ENCODE measurements at regions not wholly inside any gene's neighbourhood (a gene's known extent, or its start where the extent isn't known, plus 50 kb on each side); places are given as distances from the start of the nearest gene placed in this dataset.
"Not testable (repeated sequence)": the region's sequence is repeated elsewhere in the genome, so short reads cannot be mapped to it uniquely, and the experiment has no call there.

DNA sequence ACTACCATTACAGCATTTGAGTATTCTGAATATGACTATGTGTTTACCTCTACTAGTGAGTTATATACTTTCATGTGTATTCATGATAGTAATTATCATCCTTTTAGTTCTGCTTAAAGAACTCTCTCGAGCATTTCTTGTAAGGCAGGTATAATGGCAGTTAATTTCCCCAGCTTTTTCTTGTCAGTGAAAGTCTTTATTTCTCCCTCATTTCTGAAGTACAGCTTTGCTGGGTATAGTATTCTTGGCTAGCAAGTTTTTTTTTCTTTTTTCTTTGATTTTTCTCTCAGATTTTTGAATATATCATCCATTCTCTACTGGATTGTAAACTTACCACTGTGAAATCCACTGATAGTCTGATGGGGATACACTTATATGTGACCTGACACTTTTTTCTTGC is 165.9 kb upstream of the ARHGAP5 start:
- H3K4me3 Mint-ChIP-seq (ENCODE audit: unreplicated experiment) = no peak overlapping the region
- no peak for DNase-seq (ENCODE audit: low spot score)
- peaks cover 7% of the 10 kb centered on the region for H3K9me3 Mint-ChIP-seq (ENCODE audit: unreplicated experiment)
- H3K27me3 Mint-ChIP-seq (ENCODE audit: unreplicated experiment) = no peaks in the 10 kb centered on the region
- no peak for TF ChIP-seq CTCF (IDR thresholded peaks at IDR 0.05; ENCODE audit: unreplicated experiment)
- no peaks in the 10 kb centered on the region for H3K36me3 Mint-ChIP-seq (ENCODE audit: low read depth, unreplicated experiment)
- no peaks in the 10 kb centered on the region for H3K4me1 Mint-ChIP-seq (ENCODE audit: unreplicated experiment)
- no peak overlapping the region for H3K27ac Mint-ChIP-seq (ENCODE audit: unreplicated experiment)

DNA sequence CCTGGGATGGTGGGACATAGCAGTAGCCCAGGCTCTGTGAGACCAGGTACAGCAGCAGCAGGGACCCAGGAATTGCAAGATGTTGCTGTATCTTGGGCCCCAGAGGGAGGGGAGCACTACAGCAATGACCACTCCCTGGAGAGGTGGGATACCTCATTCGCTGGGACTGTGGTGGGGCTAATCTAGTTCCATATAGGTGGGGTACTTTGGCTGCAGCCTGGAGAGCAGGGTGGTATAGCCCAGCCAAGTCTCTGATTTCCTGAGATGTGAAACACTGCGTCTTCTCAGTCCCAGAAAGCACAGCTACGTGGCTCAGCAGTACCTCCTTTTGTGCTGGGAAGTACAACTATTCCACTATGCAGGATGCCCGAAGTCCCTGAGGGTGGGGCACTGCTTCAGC is 163.7 kb upstream of the ARHGAP5 start:
- Mint-ChIP-seq H3K9me3 (ENCODE audit: unreplicated experiment) (peaks cover 7% of the 10 kb centered on the region), H3K4me1 (ENCODE audit: unreplicated experiment) (no peaks in the 10 kb centered on the region), H3K36me3 (ENCODE audit: low read depth, unreplicated experiment) (no peaks in the 10 kb centered on the region), H3K27ac (ENCODE audit: unreplicated experiment) (no peak overlapping the region), H3K27me3 (ENCODE audit: unreplicated experiment) (no peaks in the 10 kb centered on the region), H3K4me3 (ENCODE audit: unreplicated experiment) (no peak overlapping the region)
- no peak for TF ChIP-seq CTCF (IDR thresholded peaks at IDR 0.05; ENCODE audit: unreplicated experiment)
- no peak for DNase-seq (ENCODE audit: low spot score)

DNA sequence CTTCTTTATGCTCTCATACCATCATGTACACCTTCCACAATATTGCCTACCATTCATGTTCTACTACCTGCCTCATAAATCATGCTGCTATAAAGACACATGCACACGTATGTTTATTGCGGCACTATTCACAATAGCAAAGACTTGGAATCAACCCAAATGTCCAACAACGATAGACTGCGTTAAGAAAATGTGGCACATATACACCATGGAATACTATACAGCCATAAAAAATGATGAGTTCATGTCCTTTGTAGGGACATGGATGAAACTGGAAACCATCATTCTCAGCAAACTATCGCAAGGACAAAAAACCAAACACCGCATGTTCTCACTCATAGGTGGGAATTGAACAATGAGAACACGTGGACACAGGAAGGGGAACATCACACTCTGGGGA is 158.8 kb upstream of the ARHGAP5 start:
- H3K4me1 Mint-ChIP-seq (ENCODE audit: unreplicated experiment); DNase-seq (ENCODE audit: low spot score); H3K27me3 Mint-ChIP-seq (ENCODE audit: unreplicated experiment); H3K9me3 Mint-ChIP-seq (ENCODE audit: unreplicated experiment); H3K27ac Mint-ChIP-seq (ENCODE audit: unreplicated experiment); H3K4me3 Mint-ChIP-seq (ENCODE audit: unreplicated experiment); H3K36me3 Mint-ChIP-seq (ENCODE audit: low read depth, unreplicated experiment): not testable (repeated sequence)

- no peaks in the 10 kb centered on the region for H3K27me3 Mint-ChIP-seq (ENCODE audit: unreplicated experiment)
- DNase-seq (ENCODE audit: low spot score) = no peak
- H3K36me3 Mint-ChIP-seq (ENCODE audit: low read depth, unreplicated experiment) = no peaks in the 10 kb centered on the region
- no peak for TF ChIP-seq CTCF (IDR thresholded peaks at IDR 0.05; ENCODE audit: unreplicated experiment)
- H3K4me1 Mint-ChIP-seq (ENCODE audit: unreplicated experiment) = no peaks in the 10 kb centered on the region
- no peaks in the 10 kb centered on the region for H3K9me3 Mint-ChIP-seq (ENCODE audit: unreplicated experiment)
- no peak overlapping the region for H3K4me3 Mint-ChIP-seq (ENCODE audit: unreplicated experiment)
- H3K27ac Mint-ChIP-seq (ENCODE audit: unreplicated experiment) = no peak overlapping the region
Observed at GRCh38 chr14:31920001-31920400, 157.1 kb upstream of the ARHGAP5 start.

DNA sequence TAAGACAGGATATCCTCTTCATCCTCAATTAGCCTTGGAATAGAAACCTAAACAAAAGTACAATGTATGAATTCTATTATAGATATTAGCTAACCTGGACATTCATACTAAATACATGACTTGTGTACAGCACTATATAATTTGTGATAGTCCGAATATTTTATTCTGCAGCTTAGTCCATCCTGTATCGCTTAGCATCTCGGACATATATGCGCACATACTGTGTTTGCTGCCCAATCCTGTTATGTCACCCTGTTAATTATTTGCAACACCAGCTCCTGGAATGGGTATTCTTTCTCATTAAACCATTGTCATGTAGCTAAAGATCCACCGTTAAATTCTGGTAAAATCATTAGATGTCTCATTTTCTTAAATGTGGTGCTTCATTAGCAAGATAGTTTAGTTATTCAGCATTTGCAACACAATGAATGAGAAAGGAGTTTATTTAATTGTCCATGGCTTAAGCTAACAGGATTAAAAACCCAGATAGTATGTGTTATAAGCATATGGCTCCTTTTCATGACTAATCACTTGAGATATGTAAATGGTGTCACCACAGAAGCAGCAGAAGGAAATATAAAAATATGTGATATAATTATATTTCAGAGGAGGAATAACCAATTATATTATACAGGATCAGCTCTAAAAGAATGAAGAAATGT is 156.0 kb upstream of the ARHGAP5 start:
- no peak for DNase-seq (ENCODE audit: low spot score)
- H3K36me3 Mint-ChIP-seq (ENCODE audit: low read depth, unreplicated experiment) = no peaks in the 10 kb centered on the region
- H3K27ac Mint-ChIP-seq (ENCODE audit: unreplicated experiment) = no peak overlapping the region
- H3K9me3 Mint-ChIP-seq (ENCODE audit: unreplicated experiment) = no peaks in the 10 kb centered on the region
- peaks cover 2% of the 10 kb centered on the region for H3K4me1 Mint-ChIP-seq (ENCODE audit: unreplicated experiment)
- TF ChIP-seq CTCF (IDR thresholded peaks at IDR 0.05; ENCODE audit: unreplicated experiment) = no peak
- no peak overlapping the region for H3K4me3 Mint-ChIP-seq (ENCODE audit: unreplicated experiment)
- H3K27me3 Mint-ChIP-seq (ENCODE audit: unreplicated experiment) = no peaks in the 10 kb centered on the region
